Neural cell (in vitro differentiated cells): ENCODE measurements at regions not wholly inside any gene's neighbourhood (a gene's known extent, or its start where the extent isn't known, plus 50 kb on each side); places are given as distances from the start of the nearest gene placed in this dataset.

Experiments
- H2AFZ ChIP-seq: fragments of 200-600, 300-800 bp; sonication (generic), shearing (Covaris generic); 2 replicates; pipeline ENCODE4 v1.6.0; 2014; ENCODE audit warnings: low read depth, mild to moderate bottlenecking, antibody characterized with exemption, low read length, moderate library complexity
- H3F3A ChIP-seq: fragments of 200-600 bp; shearing (Covaris generic); 2 replicates; pipeline ENCODE4 v1.6.1; 2016; ENCODE audit warnings: mild to moderate bottlenecking, moderate library complexity, mixed read lengths, antibody characterized with exemption, low read length; ENCODE audit not compliant: insufficient read depth, poor library complexity, severe bottlenecking
- H3K27ac ChIP-seq: fragments of 200-600, 300-800 bp; sonication (generic), shearing (Covaris generic); 2 replicates; pipeline ENCODE4 v1.5.1; 2014; ENCODE audit warnings: mild to moderate bottlenecking, low read length, moderate library complexity
- H3K27me3 ChIP-seq: fragments of 300-800, 200-600 bp; sonication (generic), shearing (Covaris generic); 2 replicates; pipeline ENCODE4 v1.6.0; 2014; ENCODE audit warnings: mild to moderate bottlenecking, low read depth, low read length, moderate library complexity; ENCODE audit not compliant: insufficient read depth
- H3K36me3 ChIP-seq: fragments of 300-800, 200-600 bp; sonication (generic), shearing (Covaris generic); 2 replicates; pipeline ENCODE4 v1.5.1; 2014; ENCODE audit warnings: mild to moderate bottlenecking, antibody characterized with exemption, low read length, moderate library complexity; ENCODE audit not compliant: insufficient read depth
- H3K4me2 ChIP-seq: fragments of 300-800, 200-600 bp; sonication (generic), shearing (Covaris generic); 2 replicates; pipeline ENCODE4 v1.6.0; 2014; ENCODE audit warnings: mild to moderate bottlenecking, low read length
- H3K4me3 ChIP-seq: fragments of 300-800, 200-600 bp; sonication (generic), shearing (Covaris generic); 2 replicates; pipeline ENCODE4 v1.5.1; 2014; ENCODE audit warnings: mild to moderate bottlenecking, low read length, moderate library complexity
- H3K79me2 ChIP-seq: fragments of 200-600 bp; shearing (Covaris generic); replicated peaks from 2 replicates; pipeline ENCODE4 v1.6.0; 2014; ENCODE audit warnings: mild to moderate bottlenecking, low read length, moderate library complexity; ENCODE audit not compliant: insufficient read depth
- H3K9ac ChIP-seq: fragments of 300-800, 200-600 bp; sonication (generic), shearing (Covaris generic); 2 replicates; pipeline ENCODE4 v1.6.1; 2016; ENCODE audit warnings: mild to moderate bottlenecking, low read length, mixed read lengths
- H3K9me2 ChIP-seq: fragments of 200-600 bp; shearing (Covaris generic); 2 replicates; pipeline ENCODE4 v1.6.1; 2016; ENCODE audit warnings: mild to moderate bottlenecking, low read length, mixed read lengths; ENCODE audit not compliant: insufficient read depth
- H3K9me3 ChIP-seq: fragments of 200-600, 300-800 bp; sonication (generic), shearing (Covaris generic); 2 replicates; pipeline ENCODE4 v1.6.1; 2016; ENCODE audit warnings: mild to moderate bottlenecking, mixed run types, low read length, moderate library complexity, mixed read lengths
- H4K20me1 ChIP-seq: fragments of 200-600 bp; shearing (Covaris generic); 2 replicates; pipeline ENCODE4 v1.6.1; 2016; ENCODE audit warnings: mild to moderate bottlenecking, mixed run types; ENCODE audit not compliant: insufficient read depth
- EP300 ChIP-seq: fragments of 450-650 bp; conservative IDR thresholded peaks from 2 replicates; pipeline ENCODE4 v1.6.1; 2014; ENCODE audit warnings: antibody characterized with exemption, mild to moderate bottlenecking, moderate library complexity; ENCODE audit not compliant: poor library complexity, severe bottlenecking
- EZH2 ChIP-seq: fragments of 200-600, 300-800 bp; shearing (Covaris generic), sonication (generic); IDR thresholded peaks from 2 replicates; pipeline ENCODE4 v1.6.1; 2014; ENCODE audit warnings: antibody characterized with exemption, low read length, borderline replicate concordance, mild to moderate bottlenecking; ENCODE audit not compliant: insufficient read depth, poor library complexity, severe bottlenecking
- MXI1 ChIP-seq: fragments of 450-650 bp; conservative IDR thresholded peaks from 2 replicates; pipeline ENCODE4 v1.6.1; 2014; ENCODE audit warnings: antibody characterized with exemption, mild to moderate bottlenecking; ENCODE audit not compliant: poor library complexity, severe bottlenecking
- POLR2AphosphoS5 ChIP-seq: IDR thresholded peaks from 2 replicates; pipeline ENCODE4 v1.6.1; 2012
- RAD21 ChIP-seq: fragments of 450-650 bp; conservative IDR thresholded peaks from 2 replicates; pipeline ENCODE4 v1.6.1; 2014; ENCODE audit warnings: antibody characterized with exemption, mild to moderate bottlenecking, moderate library complexity
- SMC3 ChIP-seq: fragments of 450-650 bp; conservative IDR thresholded peaks from 2 replicates; pipeline ENCODE4 v1.6.1; 2014; ENCODE audit warnings: antibody characterized with exemption, mild to moderate bottlenecking, moderate library complexity; ENCODE audit not compliant: poor library complexity
- TAF1 ChIP-seq: IDR thresholded peaks from 2 replicates; pipeline ENCODE4 v1.6.1; 2012; ENCODE audit warnings: low read depth
- TF ChIP-seq, protein P1 (sequence below): IDR thresholded peaks from 2 replicates; pipeline ENCODE4 v1.6.1; 2012; ENCODE audit warnings: borderline replicate concordance
- TF ChIP-seq, protein P2 (sequence below): fragments of 450-650 bp; IDR thresholded peaks from 2 replicates; pipeline ENCODE4 v1.5.1; 2014; ENCODE audit warnings: antibody characterized with exemption, mild to moderate bottlenecking, moderate library complexity; ENCODE audit not compliant: poor library complexity, severe bottlenecking

DNA sequence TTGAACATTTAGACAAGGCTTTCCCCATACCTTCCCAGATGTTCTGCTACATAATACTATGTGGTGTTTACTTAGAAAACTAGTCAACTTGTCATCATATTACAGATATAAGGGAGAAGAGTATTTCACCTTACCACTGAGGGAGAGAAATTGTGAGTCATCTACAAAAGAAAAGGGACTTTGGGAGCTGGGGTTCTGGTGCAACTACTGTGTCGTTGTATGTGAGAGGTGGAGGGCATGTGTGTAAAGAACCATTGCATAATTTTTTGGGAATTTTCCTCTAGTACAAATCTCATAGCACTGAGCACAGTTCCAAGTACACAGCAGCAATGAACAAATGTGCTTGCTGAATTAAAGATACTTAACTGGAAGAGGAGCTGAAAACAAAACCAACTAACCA, 665.6 kb downstream of the DHX35 start (continued):
- TF ChIP-seq, protein P1, sequence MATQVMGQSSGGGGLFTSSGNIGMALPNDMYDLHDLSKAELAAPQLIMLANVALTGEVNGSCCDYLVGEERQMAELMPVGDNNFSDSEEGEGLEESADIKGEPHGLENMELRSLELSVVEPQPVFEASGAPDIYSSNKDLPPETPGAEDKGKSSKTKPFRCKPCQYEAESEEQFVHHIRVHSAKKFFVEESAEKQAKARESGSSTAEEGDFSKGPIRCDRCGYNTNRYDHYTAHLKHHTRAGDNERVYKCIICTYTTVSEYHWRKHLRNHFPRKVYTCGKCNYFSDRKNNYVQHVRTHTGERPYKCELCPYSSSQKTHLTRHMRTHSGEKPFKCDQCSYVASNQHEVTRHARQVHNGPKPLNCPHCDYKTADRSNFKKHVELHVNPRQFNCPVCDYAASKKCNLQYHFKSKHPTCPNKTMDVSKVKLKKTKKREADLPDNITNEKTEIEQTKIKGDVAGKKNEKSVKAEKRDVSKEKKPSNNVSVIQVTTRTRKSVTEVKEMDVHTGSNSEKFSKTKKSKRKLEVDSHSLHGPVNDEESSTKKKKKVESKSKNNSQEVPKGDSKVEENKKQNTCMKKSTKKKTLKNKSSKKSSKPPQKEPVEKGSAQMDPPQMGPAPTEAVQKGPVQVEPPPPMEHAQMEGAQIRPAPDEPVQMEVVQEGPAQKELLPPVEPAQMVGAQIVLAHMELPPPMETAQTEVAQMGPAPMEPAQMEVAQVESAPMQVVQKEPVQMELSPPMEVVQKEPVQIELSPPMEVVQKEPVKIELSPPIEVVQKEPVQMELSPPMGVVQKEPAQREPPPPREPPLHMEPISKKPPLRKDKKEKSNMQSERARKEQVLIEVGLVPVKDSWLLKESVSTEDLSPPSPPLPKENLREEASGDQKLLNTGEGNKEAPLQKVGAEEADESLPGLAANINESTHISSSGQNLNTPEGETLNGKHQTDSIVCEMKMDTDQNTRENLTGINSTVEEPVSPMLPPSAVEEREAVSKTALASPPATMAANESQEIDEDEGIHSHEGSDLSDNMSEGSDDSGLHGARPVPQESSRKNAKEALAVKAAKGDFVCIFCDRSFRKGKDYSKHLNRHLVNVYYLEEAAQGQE = no peak

GRCh38 chr20:39624316-39624715, 662.2 kb downstream of the DHX35 start:
- H3K9ac ChIP-seq = no peak overlapping the region
- H3K27me3 ChIP-seq = no peaks in the 10 kb centered on the region
- H3K36me3 ChIP-seq = no peaks in the 10 kb centered on the region
- no peak overlapping the region for H3K4me2 ChIP-seq
- no peak for TF ChIP-seq POLR2AphosphoS5
- TF ChIP-seq, protein P2, sequence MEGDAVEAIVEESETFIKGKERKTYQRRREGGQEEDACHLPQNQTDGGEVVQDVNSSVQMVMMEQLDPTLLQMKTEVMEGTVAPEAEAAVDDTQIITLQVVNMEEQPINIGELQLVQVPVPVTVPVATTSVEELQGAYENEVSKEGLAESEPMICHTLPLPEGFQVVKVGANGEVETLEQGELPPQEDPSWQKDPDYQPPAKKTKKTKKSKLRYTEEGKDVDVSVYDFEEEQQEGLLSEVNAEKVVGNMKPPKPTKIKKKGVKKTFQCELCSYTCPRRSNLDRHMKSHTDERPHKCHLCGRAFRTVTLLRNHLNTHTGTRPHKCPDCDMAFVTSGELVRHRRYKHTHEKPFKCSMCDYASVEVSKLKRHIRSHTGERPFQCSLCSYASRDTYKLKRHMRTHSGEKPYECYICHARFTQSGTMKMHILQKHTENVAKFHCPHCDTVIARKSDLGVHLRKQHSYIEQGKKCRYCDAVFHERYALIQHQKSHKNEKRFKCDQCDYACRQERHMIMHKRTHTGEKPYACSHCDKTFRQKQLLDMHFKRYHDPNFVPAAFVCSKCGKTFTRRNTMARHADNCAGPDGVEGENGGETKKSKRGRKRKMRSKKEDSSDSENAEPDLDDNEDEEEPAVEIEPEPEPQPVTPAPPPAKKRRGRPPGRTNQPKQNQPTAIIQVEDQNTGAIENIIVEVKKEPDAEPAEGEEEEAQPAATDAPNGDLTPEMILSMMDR = no peak
- H3K4me3 ChIP-seq = no peak overlapping the region
- H3F3A ChIP-seq = no peaks in the 10 kb centered on the region
- no peaks in the 10 kb centered on the region for H4K20me1 ChIP-seq
- no peaks in the 10 kb centered on the region for H3K9me3 ChIP-seq
- no peak overlapping the region for H2AFZ ChIP-seq
- H3K27ac ChIP-seq = no peak overlapping the region
- H3K79me2 ChIP-seq = no peaks in the 10 kb centered on the region
- H3K9me2 ChIP-seq = no peaks in the 10 kb centered on the region

DNA sequence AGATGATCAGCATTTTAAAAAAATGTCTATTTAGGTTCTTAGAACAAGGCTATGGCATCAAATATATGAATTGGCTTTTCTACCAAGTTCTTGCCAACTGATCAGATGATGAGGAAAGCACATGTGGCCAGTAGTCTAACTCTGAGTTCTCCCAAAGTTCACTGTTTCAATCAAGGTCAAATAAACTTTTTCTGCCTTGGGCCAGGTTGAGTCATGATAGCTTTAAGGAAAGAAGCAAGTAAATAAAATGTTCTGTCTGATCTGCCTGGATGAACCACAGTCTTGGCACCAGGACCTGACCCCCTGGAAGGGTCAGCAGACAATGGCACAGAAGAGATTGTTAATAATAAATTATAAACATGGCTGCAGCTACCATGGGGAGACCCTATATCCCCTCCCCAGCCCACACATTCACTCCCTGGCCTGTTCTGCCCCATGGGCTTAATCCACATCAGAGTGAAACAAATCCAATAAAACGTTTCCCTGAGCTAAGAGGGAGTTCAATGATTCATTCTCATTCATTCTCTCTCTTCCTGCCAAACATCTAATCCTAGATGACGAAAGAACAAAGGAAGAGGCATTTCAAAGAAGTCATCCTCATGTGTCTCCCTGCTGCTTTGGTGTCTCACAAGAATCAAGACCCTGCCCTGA, 661.6 kb downstream of the DHX35 start:
- TF ChIP-seq MXI1 (no peak), RAD21 (no peak), TAF1 (no peak), EZH2 (no peak), POLR2AphosphoS5 (no peak), SMC3 (no peak), EP300 (no peak)
- TF ChIP-seq, protein P1 = no peak
- TF ChIP-seq, protein P2 = no peak
- Histone ChIP-seq H3K27me3 (no peaks in the 10 kb centered on the region), H3K9me2 (no peaks in the 10 kb centered on the region), H3K4me2 (no peak overlapping the region), H2AFZ (no peak overlapping the region), H3K79me2 (no peaks in the 10 kb centered on the region), H3K27ac (no peak overlapping the region), H3F3A (no peaks in the 10 kb centered on the region), H3K9ac (no peak overlapping the region), H3K36me3 (no peaks in the 10 kb centered on the region), H3K9me3 (no peaks in the 10 kb centered on the region), H4K20me1 (no peaks in the 10 kb centered on the region), H3K4me3 (no peak overlapping the region)
